ENCODE measurements at regions not wholly inside any gene's neighbourhood (a gene's known extent, or its start where the extent isn't known, plus 50 kb on each side); places are given as distances from the start of the nearest gene placed in this dataset.

DNA sequence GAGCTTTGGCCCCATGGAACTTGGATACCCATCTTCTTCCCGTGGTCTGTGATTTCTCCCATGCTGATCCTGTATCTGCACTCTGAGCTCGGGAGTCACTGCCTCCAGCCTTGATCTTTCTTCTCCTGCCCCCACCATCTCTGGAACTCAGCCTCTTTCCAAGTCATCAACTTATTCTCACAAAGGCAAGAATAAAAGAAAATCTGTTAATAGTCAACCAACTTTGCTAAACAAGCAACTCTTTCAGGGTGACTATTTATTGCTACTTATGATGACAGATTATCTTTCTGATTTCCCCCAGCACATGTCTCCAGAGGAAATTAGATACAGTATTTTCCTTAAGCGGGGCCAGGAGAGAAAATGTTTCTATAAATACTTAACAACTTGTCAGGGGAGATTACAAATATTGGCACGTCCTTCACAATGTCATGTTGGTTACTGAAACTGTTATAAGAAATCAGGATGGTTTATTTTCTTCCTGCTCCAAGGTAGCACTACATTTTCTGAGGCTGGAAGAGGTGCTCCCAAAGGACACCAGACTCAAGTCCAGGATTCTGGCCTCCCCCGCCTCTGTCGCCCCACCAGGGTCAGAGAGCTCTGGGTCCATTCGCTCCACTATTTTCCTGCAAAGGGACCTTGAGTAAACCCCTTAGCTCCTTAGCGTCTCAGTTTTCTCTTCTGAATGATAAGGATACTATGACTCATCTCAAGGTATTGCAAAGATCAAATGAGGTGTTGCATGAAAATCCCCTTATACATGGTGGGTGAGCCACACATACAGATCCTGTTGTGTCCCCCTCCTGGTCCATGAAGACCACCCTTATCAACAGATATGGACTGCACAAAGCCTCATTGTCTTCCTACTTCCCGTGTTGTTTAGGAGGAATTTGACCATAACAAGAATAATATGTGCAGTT is 205.2 kb upstream of the WSCD1 start:
- TF ChIP-seq, protein P1, sequence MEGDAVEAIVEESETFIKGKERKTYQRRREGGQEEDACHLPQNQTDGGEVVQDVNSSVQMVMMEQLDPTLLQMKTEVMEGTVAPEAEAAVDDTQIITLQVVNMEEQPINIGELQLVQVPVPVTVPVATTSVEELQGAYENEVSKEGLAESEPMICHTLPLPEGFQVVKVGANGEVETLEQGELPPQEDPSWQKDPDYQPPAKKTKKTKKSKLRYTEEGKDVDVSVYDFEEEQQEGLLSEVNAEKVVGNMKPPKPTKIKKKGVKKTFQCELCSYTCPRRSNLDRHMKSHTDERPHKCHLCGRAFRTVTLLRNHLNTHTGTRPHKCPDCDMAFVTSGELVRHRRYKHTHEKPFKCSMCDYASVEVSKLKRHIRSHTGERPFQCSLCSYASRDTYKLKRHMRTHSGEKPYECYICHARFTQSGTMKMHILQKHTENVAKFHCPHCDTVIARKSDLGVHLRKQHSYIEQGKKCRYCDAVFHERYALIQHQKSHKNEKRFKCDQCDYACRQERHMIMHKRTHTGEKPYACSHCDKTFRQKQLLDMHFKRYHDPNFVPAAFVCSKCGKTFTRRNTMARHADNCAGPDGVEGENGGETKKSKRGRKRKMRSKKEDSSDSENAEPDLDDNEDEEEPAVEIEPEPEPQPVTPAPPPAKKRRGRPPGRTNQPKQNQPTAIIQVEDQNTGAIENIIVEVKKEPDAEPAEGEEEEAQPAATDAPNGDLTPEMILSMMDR (IDR thresholded peaks at IDR 0.05) = no peak
- TF ChIP-seq POLR2A (IDR thresholded peaks at IDR 0.05) = no peak
- no peak for TF ChIP-seq POLR2AphosphoS5 (IDR thresholded peaks at IDR 0.05)

Measured in prostate gland (tissue), 2 donors.